ENCODE measurements at regions not wholly inside any gene's neighbourhood (a gene's known extent, or its start where the extent isn't known, plus 50 kb on each side); places are given as distances from the start of the nearest gene placed in this dataset.

- TF ChIP-seq CTCF (IDR thresholded peaks at IDR 0.05): no peak
- TF ChIP-seq POLR2A (IDR thresholded peaks at IDR 0.05): no peak
These were observed 101.0 kb upstream of the NMNAT3 start for GRCh38 chr3:139778682-139779233.
